ENCODE measurements at regions not wholly inside any gene's neighbourhood (a gene's known extent, or its start where the extent isn't known, plus 50 kb on each side); places are given as distances from the start of the nearest gene placed in this dataset.

DNA sequence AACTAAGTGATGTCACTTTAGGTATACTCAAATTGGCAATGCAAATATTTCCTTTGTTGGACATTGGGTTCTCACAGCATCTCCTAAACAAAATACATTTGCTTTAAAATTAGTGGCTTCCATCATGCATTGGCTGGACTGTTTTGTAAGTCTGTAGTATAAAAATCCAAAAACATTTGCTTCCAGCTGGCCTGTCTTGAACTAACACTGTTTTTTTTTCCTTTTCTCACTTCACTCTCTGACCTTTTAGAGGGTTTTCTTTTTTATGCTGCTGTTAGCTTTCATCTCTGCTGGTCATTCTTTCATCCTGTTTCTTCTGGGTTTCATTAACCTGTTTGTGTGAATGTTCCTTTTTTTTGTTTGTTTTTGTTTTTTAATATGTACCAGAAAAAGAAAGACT is 121.7 kb upstream of the MLIP start:
- intact Hi-C loops (cut with micrococcal nuclease) = no loop called here
- H3K4me3 Mint-ChIP-seq = no peak overlapping the region
- no peak overlapping the region for H3K27ac Mint-ChIP-seq
- no peaks in the 10 kb centered on the region for H3K9me3 Mint-ChIP-seq
- CTCF ChIA-PET = no interaction called here
- no peak for DNase-seq
- POLR2A ChIA-PET = no interaction called here
- H3K36me3 Mint-ChIP-seq = no peaks in the 10 kb centered on the region
- peaks cover 3% of the 10 kb centered on the region for H3K27me3 Mint-ChIP-seq
- no peaks in the 10 kb centered on the region for H3K4me1 Mint-ChIP-seq (ENCODE audit: low read depth)

DNA sequence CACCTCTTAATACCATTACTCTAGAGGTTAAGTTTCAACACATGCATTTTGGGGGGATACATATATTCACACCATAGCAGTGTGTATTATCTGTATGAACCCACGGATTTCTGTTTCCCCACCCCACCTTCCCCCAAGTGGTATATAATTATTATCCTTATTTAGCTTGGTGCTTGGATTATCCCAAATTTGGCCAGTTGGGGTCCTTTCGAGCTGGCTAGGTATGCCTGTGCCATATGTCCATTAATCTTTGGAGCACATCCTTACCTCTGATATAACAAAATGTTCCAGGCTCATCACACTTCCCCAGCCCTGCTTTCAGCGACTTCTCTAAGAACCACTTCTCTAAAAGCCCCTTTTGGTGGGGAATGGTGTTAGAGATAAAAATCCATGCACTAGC is 118.7 kb upstream of the MLIP start:
- Mint-ChIP-seq H3K36me3 (no peaks in the 10 kb centered on the region), H3K27ac (no peak overlapping the region), H3K9me3 (no peaks in the 10 kb centered on the region), H3K4me1 (ENCODE audit: low read depth) (no peaks in the 10 kb centered on the region), H3K27me3 (peaks cover 5% of the 10 kb centered on the region), H3K4me3 (no peak overlapping the region)
- intact Hi-C loops (cut with micrococcal nuclease) = no loop called here
- CTCF ChIA-PET = no interaction called here
- POLR2A ChIA-PET = no interaction called here
- DNase-seq = no peak

DNA sequence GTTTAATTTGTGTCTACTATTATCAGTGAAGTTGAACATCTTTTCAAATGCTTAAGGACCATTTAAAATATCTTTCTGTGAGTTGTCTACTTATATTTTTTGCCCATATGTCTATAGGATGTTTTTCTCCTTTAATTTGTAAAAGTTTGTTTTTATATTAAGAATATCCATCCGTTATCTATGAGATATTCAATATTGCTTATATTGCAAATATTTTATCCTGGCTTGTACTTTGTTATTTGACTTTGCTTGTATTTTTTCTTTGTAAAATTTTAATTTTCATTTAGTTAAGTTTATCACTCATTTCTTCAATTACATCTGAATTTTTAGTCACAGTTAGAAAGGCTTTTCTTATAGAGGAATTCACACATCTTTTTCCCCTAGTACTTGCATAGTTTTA is 117.0 kb upstream of the MLIP start:
- Mint-ChIP-seq H3K9me3 (no peaks in the 10 kb centered on the region), H3K36me3 (no peaks in the 10 kb centered on the region), H3K27ac (no peak overlapping the region), H3K27me3 (peaks cover 5% of the 10 kb centered on the region), H3K4me1 (ENCODE audit: low read depth) (peaks cover 3% of the 10 kb centered on the region), H3K4me3 (no peak overlapping the region)
- ChIA-PET CTCF (no interaction called here), POLR2A (no interaction called here)
- no peak for DNase-seq
- intact Hi-C loops (cut with micrococcal nuclease) = no loop called here

DNA sequence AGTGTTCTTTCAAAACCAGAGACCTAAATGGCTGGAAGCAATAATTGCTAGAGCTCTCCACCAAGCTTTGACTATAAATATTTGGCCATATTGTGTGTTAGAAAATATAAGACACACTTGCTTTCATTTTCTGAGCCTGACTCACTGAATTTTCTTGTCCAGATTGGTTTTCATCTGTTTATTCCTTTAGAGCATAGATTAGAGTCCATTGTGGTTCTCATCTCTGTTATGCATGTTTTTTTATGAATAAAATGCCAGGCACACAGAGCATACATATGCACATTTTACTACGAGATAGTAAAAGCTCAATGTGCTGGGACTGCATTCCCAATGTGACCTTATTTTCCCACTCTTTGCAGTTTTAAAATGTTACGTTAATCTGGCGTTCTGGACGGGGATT is 115.3 kb upstream of the MLIP start:
- intact Hi-C loops (cut with micrococcal nuclease) = no loop called here
- ChIA-PET CTCF (no interaction called here), POLR2A (no interaction called here)
- Mint-ChIP-seq H3K4me3 (no peak overlapping the region), H3K36me3 (no peaks in the 10 kb centered on the region), H3K9me3 (no peaks in the 10 kb centered on the region), H3K4me1 (ENCODE audit: low read depth) (peaks cover 3% of the 10 kb centered on the region), H3K27me3 (peaks cover 5% of the 10 kb centered on the region), H3K27ac (no peak overlapping the region)
- no peak for DNase-seq

DNA sequence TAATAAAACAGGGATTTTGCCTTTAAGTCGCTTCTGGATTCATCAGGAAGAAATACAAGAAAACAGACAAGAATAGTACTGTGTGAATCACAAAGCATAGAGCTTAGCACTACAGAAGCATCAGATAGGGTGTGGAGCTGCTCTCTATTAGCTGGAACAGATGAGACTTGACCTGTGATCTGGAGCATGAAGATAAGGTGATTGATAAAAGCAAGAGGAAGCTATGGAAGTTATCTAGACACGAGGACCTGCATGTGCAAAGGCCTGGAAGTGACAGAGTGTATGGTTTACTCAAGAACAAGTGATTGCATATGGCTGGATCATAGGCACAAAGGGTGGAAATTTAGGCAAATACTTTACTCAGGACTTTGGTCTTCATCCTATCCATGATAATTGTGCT is 112.9 kb upstream of the MLIP start:
- POLR2A ChIA-PET = no interaction called here
- H3K4me3 Mint-ChIP-seq = no peak overlapping the region
- no peaks in the 10 kb centered on the region for H3K9me3 Mint-ChIP-seq
- DNase-seq = no peak
- CTCF ChIA-PET = no interaction called here
- H3K27me3 Mint-ChIP-seq = peaks cover 5% of the 10 kb centered on the region
- intact Hi-C loops (cut with micrococcal nuclease) = no loop called here
- H3K4me1 Mint-ChIP-seq (ENCODE audit: low read depth) = peaks cover 3% of the 10 kb centered on the region
- H3K27ac Mint-ChIP-seq = no peak overlapping the region
- no peaks in the 10 kb centered on the region for H3K36me3 Mint-ChIP-seq

DNA sequence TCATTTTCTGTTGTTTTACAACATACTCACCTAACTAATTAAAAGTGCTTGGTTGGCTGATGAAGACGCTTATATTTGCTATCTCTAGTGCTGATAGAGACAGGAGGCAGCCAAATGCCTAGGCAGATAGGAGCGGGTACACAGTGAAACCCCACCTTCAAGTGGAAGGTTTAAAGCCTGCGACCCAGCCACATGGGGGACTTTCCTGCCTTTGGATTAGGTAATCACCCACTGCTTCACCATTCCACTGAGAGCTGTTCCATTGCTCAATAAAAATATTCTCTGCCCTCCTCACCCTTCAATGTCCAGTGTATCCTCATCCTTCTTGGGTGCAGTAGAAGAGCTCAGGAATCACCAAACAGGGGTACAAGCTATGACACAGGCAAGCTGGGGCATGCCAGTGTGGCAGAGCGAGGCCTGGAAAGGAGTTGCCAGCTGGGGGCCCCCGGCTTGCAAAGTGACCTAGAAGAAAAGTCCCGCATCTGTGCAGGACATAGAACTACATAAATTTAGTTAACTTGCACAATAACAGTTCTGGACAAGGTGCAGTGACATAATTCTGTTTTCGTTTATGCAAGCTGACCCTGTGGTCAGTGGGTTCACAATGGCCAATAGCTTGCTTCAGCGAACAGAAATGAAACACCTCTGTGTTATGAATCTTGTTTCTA is 112.0 kb upstream of the MLIP start:
- no peaks in the 10 kb centered on the region for H3K36me3 Mint-ChIP-seq
- no peak for DNase-seq
- peaks cover 3% of the 10 kb centered on the region for H3K4me1 Mint-ChIP-seq (ENCODE audit: low read depth)
- peaks cover 5% of the 10 kb centered on the region for H3K27me3 Mint-ChIP-seq
- H3K9me3 Mint-ChIP-seq = no peaks in the 10 kb centered on the region
- POLR2A ChIA-PET = no interaction called here
- no peak overlapping the region for H3K27ac Mint-ChIP-seq
- intact Hi-C loops (cut with micrococcal nuclease) = no loop called here
- H3K4me3 Mint-ChIP-seq = no peak overlapping the region
- CTCF ChIA-PET = no interaction called here

DNA sequence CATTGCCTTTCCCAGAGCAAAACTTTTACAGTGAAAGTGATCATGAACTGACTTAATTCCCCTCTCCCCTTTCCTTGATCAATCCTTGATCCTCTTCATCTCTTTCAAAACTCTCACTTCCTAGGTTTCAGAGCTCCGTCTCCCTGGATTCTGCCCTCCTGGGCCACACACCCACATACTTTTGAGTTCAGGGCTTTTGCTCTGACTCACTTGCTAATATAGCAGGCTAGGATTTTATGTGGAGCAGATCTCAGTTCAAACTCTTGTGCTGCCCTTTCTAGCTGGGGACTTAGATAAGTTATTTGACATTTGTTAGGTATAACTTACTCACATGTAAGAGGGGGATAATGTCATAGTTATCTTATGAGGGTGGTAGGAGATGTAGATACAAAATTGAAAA is 109.1 kb upstream of the MLIP start:
- no peak for DNase-seq
- H3K27me3 Mint-ChIP-seq = no peaks in the 10 kb centered on the region
- CTCF ChIA-PET = interaction anchor here (1.4 kb wide), 1 partner anchor 16 kb away, joined by 4 read pairs; no protein-coding TSS in a partner anchor
- intact Hi-C loops (cut with micrococcal nuclease) = no loop called here
- H3K36me3 Mint-ChIP-seq = no peaks in the 10 kb centered on the region
- no peak overlapping the region for H3K27ac Mint-ChIP-seq
- POLR2A ChIA-PET = no interaction called here
- no peaks in the 10 kb centered on the region for H3K9me3 Mint-ChIP-seq
- H3K4me1 Mint-ChIP-seq (ENCODE audit: low read depth) = peaks cover 3% of the 10 kb centered on the region
- no peak overlapping the region for H3K4me3 Mint-ChIP-seq

DNA sequence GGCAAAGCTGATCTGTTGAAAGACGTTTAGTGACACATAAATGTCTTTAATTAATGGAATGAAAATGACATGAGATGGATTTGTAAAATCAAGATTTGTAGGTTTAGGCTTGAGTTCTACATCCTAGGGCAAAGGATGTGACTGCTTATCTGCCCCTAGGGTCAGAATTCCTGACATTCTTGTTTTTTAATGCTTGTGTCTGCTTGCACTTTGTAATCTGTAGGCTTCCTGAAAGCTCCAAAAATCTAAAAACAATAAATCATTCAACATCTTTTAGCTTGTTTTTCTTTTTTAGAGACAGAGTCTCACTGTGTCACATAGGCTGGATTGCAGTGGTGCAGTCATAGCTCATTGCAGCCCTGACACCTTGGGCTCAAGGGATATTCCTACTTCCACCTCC is 107.9 kb upstream of the MLIP start:
- Mint-ChIP-seq H3K27ac (no peak overlapping the region), H3K27me3 (no peaks in the 10 kb centered on the region), H3K4me3 (no peak overlapping the region), H3K4me1 (ENCODE audit: low read depth) (peaks cover 1% of the 10 kb centered on the region), H3K9me3 (no peaks in the 10 kb centered on the region), H3K36me3 (no peaks in the 10 kb centered on the region)
- intact Hi-C loops (cut with micrococcal nuclease) = no loop called here
- DNase-seq = no peak
- ChIA-PET POLR2A (no interaction called here), CTCF (interaction anchor here (0.6 to 1.4 kb wide), 2 partner anchors 17 to 148 kb away, joined by 4 read pairs; no protein-coding TSS in a partner anchor)

DNA sequence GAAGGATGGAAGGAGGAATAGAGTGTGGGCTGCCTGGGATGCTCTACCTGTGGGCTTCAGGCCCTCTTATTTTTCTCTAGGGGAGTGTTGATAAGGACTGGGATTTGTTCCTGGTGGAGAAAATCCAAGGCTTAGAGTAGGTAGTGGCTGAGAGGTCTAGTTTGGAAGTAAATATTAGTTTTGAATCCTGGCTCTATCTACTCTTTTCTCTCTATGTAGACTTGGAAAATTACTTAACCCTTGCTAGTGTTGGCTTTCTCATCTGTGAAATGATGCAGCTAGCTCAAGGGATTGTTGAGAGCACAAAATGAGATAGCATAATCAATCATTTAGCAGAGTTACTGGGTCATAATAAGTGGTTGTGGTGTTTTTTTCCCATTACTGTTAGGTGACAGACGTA is 102.7 kb upstream of the MLIP start:
- H3K27ac Mint-ChIP-seq = no peak overlapping the region
- ChIA-PET POLR2A (no interaction called here), CTCF (no interaction called here)
- intact Hi-C loops (cut with micrococcal nuclease) = no loop called here
- no peaks in the 10 kb centered on the region for H3K4me1 Mint-ChIP-seq (ENCODE audit: low read depth)
- H3K27me3 Mint-ChIP-seq = no peaks in the 10 kb centered on the region
- no peak for DNase-seq
- H3K9me3 Mint-ChIP-seq = no peaks in the 10 kb centered on the region
- no peak overlapping the region for H3K4me3 Mint-ChIP-seq
- no peaks in the 10 kb centered on the region for H3K36me3 Mint-ChIP-seq

DNA sequence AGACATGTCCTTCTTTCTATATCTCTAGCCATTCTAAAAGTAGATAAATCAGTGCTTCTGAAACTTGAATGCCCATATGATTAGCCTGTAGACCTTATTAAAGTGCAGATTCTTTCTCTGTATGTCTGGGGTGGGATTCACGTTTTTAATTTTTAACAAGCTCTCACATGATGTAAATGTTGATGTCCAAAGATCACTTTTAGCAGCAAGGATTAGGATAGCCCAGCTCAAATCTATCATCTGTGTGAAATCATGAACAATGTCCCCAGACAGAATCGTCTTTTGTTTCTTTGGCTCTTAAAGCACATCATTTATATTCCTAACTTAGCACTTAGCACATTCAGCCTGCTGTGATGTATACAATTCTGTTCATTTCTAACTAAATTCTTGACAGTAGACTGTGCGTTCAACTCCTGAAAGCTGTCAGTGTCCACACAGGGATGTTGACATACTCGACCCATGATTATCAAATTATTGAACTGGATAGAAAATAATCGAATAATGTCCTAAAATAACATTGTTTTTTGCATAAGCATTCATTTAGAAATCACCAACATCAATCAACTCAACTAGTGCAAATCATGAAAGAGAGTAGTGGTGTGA is 102.1 kb upstream of the MLIP start:
- POLR2A ChIA-PET = no interaction called here

DNA sequence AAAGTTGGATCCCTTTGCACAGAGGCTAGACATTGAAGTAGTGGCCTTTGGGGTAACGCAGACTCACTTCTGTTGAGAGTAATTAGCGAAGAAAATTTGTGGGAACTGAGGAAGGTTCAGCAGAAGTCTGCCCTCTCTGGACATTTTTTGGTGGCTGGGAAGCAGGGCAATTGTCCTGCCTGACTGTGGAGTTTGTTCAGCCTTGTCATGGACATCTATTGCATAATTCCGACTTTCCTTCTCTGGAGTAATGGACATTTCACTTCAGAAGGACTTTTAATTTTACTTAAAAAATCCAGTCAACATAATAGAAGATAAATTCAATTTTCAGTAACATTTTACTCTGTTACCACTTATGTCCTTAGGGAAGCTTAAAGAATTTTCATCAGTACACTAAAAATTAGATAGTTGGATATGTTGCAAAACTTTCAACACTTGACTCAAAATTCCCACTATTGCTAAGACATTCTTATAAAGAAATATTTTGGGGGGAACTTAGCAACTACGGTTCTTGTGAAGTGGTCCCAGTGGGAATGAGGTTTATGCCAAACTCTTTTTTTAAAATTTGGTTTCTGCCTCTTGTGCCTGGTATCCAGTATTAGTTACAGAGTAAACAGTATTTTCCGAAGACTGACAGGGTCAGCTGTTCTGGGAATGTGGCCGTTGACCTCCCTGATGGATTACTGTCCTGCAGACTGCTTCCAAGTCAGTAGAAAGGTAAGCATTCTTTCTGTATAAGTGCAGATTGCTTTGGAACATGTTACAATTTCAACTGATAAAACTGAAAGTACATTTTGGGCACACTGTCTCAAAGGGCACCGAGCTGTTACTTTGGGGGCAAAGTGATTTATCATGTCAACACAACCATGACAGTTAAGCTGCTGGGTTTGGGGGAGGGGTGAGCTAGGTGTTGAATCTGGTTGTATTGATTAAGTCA is 100.6 kb upstream of the MLIP start:
- H3K4me3 Mint-ChIP-seq = no peak overlapping the region
- no peaks in the 10 kb centered on the region for H3K9me3 Mint-ChIP-seq
- no peaks in the 10 kb centered on the region for H3K4me1 Mint-ChIP-seq (ENCODE audit: low read depth)
- DNase-seq = no peak
- no peak overlapping the region for H3K27ac Mint-ChIP-seq
- ChIA-PET CTCF (no interaction called here), POLR2A (no interaction called here)
- intact Hi-C loops (cut with micrococcal nuclease) = no loop called here
- no peaks in the 10 kb centered on the region for H3K36me3 Mint-ChIP-seq
- H3K27me3 Mint-ChIP-seq = no peaks in the 10 kb centered on the region

More for the DNA sequence above, 102.1 kb upstream of the MLIP start:
- CTCF ChIA-PET = no interaction called here
- no peaks in the 10 kb centered on the region for H3K27me3 Mint-ChIP-seq
- intact Hi-C loops (cut with micrococcal nuclease) = no loop called here
- H3K4me3 Mint-ChIP-seq = no peak overlapping the region
- no peak for DNase-seq
- no peaks in the 10 kb centered on the region for H3K9me3 Mint-ChIP-seq
- H3K27ac Mint-ChIP-seq = no peak overlapping the region
- H3K4me1 Mint-ChIP-seq (ENCODE audit: low read depth) = no peaks in the 10 kb centered on the region
- no peaks in the 10 kb centered on the region for H3K36me3 Mint-ChIP-seq

DNA sequence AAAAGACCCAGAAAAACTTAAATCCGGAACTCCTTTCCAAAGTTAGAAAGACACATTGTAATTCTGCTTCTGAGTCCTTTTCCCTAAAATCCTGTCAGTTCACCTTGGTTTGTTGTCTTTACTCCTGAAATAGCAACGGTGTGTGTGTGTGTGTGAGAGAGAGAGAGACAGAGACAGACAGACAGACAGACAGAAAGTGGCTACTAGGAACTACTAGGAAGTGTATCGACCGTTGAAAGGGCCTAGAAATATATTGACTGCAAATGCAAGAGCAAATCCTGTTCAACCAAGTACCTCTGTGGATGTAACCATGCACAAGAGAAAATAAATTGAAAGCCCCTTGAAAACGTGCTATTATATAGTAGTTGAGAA is 100.0 kb upstream of the MLIP start:
- Mint-ChIP-seq H3K4me1 (ENCODE audit: low read depth) (no peaks in the 10 kb centered on the region), H3K4me3 (no peak overlapping the region), H3K36me3 (no peaks in the 10 kb centered on the region), H3K9me3 (no peaks in the 10 kb centered on the region), H3K27ac (no peak overlapping the region), H3K27me3 (no peaks in the 10 kb centered on the region)
- ChIA-PET CTCF (no interaction called here), POLR2A (no interaction called here)
- intact Hi-C loops (cut with micrococcal nuclease) = no loop called here
- DNase-seq = no peak

DNA sequence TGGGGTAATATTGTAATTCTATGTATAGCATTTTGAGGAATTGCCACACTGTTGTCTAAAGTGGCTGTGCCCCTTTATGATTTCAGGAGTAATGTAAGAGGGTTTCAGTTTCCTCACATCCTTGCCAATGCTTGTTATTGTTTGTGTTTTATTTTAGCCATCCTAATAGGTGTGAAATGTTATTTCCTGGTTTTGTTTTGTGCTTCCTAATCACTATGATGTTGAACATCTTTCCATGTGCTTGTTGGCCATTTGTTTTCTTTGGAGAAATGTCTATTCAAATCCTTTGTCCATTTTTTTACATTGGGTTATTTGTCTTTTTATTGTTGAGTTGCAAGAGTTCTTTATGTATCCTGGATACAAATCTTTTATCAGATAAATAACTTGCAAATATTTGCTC is 97.3 kb upstream of the MLIP start:
- H3K36me3 Mint-ChIP-seq = no peaks in the 10 kb centered on the region
- ChIA-PET POLR2A (no interaction called here), CTCF (no interaction called here)
- no peak overlapping the region for H3K4me3 Mint-ChIP-seq
- no peaks in the 10 kb centered on the region for H3K27me3 Mint-ChIP-seq
- no peaks in the 10 kb centered on the region for H3K4me1 Mint-ChIP-seq (ENCODE audit: low read depth)
- H3K9me3 Mint-ChIP-seq = no peaks in the 10 kb centered on the region
- no peak for DNase-seq
- intact Hi-C loops (cut with micrococcal nuclease) = no loop called here
- H3K27ac Mint-ChIP-seq = no peak overlapping the region
